ENCODE measurements at regions not wholly inside any gene's neighbourhood (a gene's known extent, or its start where the extent isn't known, plus 50 kb on each side); places are given as distances from the start of the nearest gene placed in this dataset.

GRCh38 chr1:200250469-200250868 lies 159.4 kb downstream of the ZNF281 start:
- H4K20me1 ChIP-seq (ENCODE audit: control insufficient read depth, insufficient read depth, insufficient read length): no peaks in the 10 kb centered on the region
- no peak overlapping the region for H3K56ac ChIP-seq (ENCODE audit: insufficient read length, low read depth, low read length)
- no peak overlapping the region for H3K9ac ChIP-seq (ENCODE audit: extremely low read depth, insufficient read length, low read length)
- H3K27ac Mint-ChIP-seq: peak overlapping the region in 1 of 3 experiments; percentile 52; a peak in 1 of 7 replicates
- H2AK5ac ChIP-seq (ENCODE audit: insufficient read length, low read length): no peak overlapping the region
- H3K4ac ChIP-seq (ENCODE audit: low read depth, low read length): no peak overlapping the region
- no peaks in the 10 kb centered on the region for H3K27me3 Mint-ChIP-seq (ENCODE audit: low read depth)
- no peak overlapping the region for H2AFZ ChIP-seq (ENCODE audit: low read length)
- H3K36me3 Mint-ChIP-seq (ENCODE audit: insufficient read depth in 1 of 3, low read depth in 3 of 3): no peaks in the 10 kb centered on the region
- no CpG with 5 or more reads among the region's 5 CpGs for WGBS (ENCODE audit: extremely low coverage, insufficient read length, low lambda C conversion rate)
- no peak overlapping the region for H2BK20ac ChIP-seq (ENCODE audit: low read depth, low read length, poor library complexity, severe bottlenecking)
- H2BK5ac ChIP-seq (ENCODE audit: insufficient read length, low read length): no peak overlapping the region
- no peak overlapping the region for H2BK12ac ChIP-seq (ENCODE audit: insufficient read length, low read depth, low read length)
- no peak for DNase-seq
- no peak overlapping the region for H4K8ac ChIP-seq (replicated peaks; ENCODE audit: insufficient read length, low read depth, low read length)
- H3K79me2 ChIP-seq (ENCODE audit: insufficient read depth, low read length): no peaks in the 10 kb centered on the region
- no peak overlapping the region for H3K4me2 ChIP-seq (ENCODE audit: insufficient read depth, insufficient read length, low read length)
- H4K5ac ChIP-seq (ENCODE audit: insufficient read length, low read depth, low read length): no peak overlapping the region
- no peak overlapping the region for H3K14ac ChIP-seq (ENCODE audit: insufficient read depth, low read length)
- H3K23ac ChIP-seq (ENCODE audit: insufficient read length, low read depth, low read length): no peak overlapping the region
- H3T11ph ChIP-seq (ENCODE audit: low read length): no peak overlapping the region
- no peaks in the 10 kb centered on the region for H3K9me3 ChIP-seq (ENCODE audit: control insufficient read depth, low read depth, low read length)
- no peak overlapping the region for H4K91ac ChIP-seq (ENCODE audit: insufficient read length, low read depth, low read length)
- H3K18ac ChIP-seq (ENCODE audit: insufficient read length, low read depth, low read length): no peak overlapping the region
- H3K4me3 Mint-ChIP-seq: no peak overlapping the region
- no peaks in the 10 kb centered on the region for H3K27me3 ChIP-seq (ENCODE audit: insufficient read depth, low read length)
- no peaks in the 10 kb centered on the region for H3K9me3 Mint-ChIP-seq
- H3K27ac ChIP-seq (ENCODE audit: insufficient read length, low read depth, low read length): no peak overlapping the region
- H3K79me1 ChIP-seq (ENCODE audit: insufficient read depth, low read depth, low read length, poor library complexity, severe bottlenecking): no peaks in the 10 kb centered on the region
- no peaks in the 10 kb centered on the region for H3K23me2 ChIP-seq (ENCODE audit: insufficient read length, low read depth, low read length, poor library complexity, severe bottlenecking)
- H2BK15ac ChIP-seq (ENCODE audit: low read depth, low read length): no peak overlapping the region
- peaks cover 10 to 14% of the 10 kb centered on the region in 2 experiments for H3K4me1 Mint-ChIP-seq
- no peak overlapping the region for H2BK120ac ChIP-seq (ENCODE audit: low read depth, low read length, poor library complexity, severe bottlenecking)
- TF ChIP-seq CTCF (conservative IDR thresholded peaks at IDR 0.05): no peak
- H3K4me1 ChIP-seq (ENCODE audit: insufficient read depth, low read length): 0 out of 2 replicates have a peak, but pooled peaks cover 3% of the 10 kb centered on the region

Measured in H9 (cell line).